COLO668 (cell line): ENCODE measurements at regions not wholly inside any gene's neighbourhood (a gene's known extent, or its start where the extent isn't known, plus 50 kb on each side); places are given as distances from the start of the nearest gene placed in this dataset.

Experiments
- DNase-seq: peaks from one replicate; lab custom pipeline; 2025; ENCODE audit not compliant: unreplicated experiment; lab: John Stamatoyannopoulos, UW

DNA sequence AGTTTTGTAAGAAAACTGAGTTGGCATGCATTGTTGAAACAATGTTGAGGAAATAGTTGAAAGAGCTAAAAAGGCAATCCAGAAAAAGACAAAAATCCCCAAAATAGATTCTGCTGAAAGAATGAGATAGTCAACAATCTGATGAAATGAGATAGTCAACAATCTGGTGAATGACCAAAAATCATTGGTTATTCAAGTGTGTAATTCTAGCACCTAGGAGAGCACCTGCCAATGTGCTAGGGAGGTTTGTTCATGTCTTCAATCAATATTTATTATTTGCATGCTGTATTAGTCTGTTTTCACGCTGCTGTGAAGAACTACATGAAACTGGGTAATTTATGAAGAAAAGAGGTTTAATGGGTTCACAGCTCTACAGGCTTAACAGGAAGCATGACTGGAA is 307.1 kb upstream of the HSF2 start:
- DNase-seq: no peak

DNA sequence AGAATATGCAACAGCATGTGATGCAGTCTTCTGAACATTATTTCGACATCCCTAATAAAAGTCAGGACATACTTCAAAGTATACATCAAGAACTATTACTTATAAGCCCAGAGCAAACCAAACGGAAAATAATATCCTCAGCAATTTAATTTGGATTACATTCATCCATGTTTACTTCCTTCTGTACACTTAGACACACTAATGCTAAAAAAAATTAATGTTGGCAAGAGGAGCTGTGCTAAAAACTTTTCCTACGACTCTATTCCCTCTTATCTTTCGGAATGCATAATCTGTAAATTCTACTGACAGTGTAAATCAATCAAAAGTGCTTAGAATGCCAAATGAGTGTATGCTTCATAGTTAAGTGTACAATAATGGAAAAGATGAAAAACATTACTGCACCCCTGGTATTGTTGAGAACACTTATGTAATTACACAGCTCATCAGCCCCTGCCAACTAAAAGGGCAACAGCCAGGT is 301.2 kb upstream of the HSF2 start:
- DNase-seq: no peak

GRCh38 chr6:122102026-122102425 is 297.4 kb upstream of the HSF2 start:
- no peak for DNase-seq

GRCh38 chr6:122107256-122107852 is 292.1 kb upstream of the HSF2 start:
- no peak for DNase-seq

- no peak for DNase-seq
These were observed 290.4 kb upstream of the HSF2 start for GRCh38 chr6:122109075-122109474.

GRCh38 chr6:122114717-122115116 is 284.7 kb upstream of the HSF2 start:
- DNase-seq: no peak

DNA sequence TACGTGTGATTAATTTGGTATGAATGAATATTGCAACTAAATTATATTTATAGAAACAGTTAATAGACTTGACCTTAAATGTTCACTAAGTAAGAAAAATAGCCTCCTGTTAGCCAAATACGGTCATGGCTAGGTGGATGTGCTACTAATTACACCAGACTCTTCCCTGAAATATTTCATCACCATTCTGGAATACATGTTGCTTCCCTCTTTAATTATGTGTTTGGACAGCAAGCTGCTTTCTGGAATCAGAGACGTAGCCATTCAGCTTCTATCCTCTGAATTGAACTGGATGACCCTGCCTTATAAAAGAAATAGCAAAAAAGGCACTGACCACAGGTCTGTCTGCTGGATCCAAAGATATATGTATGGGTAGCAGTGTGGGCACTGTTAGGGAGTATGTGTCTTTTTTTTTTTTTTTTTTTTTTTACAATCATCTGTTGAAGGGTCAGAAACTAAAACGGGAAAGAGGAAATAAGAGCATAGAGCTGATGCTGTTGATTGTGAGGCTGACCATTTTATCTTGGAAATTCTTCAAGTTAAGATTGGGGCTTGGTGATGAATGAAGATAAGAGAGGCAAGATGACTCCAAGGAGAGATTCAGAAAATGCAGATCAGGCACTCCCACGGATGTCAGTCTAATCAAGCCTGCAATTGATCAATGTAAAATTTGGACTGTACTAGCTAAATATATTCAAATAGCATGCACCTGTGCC is 283.2 kb upstream of the HSF2 start:
- no peak for DNase-seq

- DNase-seq: no peak
These were observed 282.4 kb upstream of the HSF2 start for GRCh38 chr6:122116835-122117627.

DNA sequence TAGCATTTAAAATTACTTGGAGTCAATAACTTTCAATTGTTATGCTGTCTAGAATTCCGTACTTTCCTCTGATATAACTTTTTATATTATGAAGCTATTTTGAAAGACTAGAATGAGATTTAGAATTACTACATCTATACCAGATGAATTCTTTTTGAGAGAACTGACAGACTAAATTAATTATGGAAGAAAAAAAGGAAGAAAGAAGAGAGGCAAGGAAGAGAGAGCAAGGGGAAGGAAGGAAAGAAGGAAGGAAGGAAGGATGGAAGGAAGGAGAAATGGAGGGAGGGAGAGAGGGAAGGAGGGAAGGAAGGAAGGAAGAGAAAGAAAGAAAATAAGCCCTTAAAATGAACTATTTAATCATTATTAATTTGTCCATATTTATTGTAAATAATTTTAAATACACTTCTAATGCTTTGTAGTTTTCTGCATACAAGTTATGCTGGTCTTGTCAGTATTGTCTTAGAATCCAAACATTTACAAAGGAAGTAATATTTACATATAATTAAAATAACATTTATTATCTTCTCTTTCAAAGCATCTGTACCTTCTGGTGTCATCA is 280.4 kb upstream of the HSF2 start:
- DNase-seq: no peak

GRCh38 chr6:122122202-122122601 is 277.2 kb upstream of the HSF2 start:
- DNase-seq: no peak

DNA sequence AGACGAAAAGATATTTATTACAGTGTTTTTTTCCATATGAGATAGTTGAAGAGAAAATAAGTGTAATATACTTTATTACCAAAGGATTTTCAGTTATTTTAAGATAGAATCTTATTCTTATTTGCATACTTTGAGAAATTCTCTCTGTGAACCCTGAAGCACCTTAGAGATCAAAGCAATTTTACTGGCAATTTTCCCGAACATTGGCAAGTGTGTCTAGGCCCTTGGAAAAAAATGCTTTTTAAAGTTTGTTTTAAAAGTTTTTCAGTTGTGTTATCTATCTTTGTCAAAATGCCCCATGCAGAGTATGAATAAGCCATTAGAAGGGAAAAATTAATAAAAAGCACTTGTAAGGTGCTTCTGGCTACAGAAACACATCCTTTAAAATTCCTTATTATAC is 276.8 kb upstream of the HSF2 start:
- DNase-seq: no peak

DNA sequence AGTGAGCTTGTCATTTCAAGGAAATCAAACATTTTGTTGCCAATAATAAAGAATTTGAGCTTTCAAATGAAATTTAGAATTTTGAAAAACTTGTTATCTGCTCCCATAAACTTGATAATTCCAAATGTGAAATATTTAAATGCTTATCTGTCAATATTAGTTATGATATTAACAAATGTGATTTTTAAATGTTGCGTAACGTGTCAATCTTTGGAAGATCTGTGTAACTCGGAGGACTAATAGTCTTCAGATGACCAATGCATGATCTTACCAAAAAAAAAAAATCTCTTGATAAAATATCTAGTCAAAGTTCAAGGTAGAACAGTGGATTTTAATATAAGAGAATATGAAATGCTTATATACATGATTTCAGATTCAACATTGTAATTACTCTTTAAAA is 274.5 kb upstream of the HSF2 start:
- DNase-seq: no peak

DNA sequence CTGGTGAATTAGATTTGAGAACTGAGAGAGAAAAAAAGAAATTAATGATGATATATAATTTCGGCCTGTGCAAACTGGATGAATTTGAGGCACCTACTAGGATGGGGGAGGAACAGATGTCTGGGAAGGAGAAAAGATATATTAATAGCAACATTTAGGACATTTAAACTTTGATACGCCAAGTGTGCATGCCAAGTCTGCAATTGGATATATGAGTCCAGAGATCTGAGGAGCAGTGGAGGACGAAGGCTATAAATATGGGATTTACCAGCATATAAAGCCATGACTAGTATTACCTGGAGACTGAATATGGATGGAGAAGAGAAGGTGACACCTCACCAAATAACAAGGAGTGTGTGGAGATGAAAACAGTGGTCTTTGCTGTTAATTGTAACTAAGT is 272.6 kb upstream of the HSF2 start:
- no peak for DNase-seq

GRCh38 chr6:122128445-122128844 is 271.0 kb upstream of the HSF2 start:
- no peak for DNase-seq

DNA sequence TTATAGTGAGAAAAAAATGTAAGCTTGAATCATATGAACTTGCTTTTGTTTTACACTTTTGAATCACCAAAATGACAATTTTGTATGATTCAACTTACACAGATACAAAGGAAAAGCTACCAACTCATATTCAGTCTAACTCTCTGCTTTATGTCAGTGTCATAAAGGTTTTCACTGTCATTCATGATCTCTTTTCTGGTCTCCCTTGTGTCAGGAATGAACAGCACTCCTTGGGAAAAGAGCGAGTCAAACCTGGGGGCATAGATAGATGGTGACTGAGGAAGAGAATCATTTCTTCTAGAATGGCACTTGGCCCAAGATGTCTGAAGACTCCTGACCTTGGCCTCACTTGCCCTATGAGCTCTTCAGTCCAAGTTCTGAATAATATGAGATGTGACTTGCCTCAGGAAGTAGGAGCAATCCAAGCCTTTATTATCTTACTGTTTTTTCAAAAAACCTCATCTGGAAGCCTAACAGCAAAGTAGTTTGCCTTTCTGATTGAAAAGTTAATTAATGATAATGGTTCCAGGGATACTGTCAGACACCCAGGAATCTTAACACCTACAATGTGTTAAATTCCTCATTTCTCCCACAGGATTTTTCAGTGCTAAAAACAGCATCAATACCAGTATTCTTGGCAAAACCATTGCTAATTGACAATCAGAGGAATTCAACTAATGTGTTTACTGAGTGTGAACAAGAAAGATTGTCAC is 270.0 kb upstream of the HSF2 start:
- DNase-seq: no peak

DNA sequence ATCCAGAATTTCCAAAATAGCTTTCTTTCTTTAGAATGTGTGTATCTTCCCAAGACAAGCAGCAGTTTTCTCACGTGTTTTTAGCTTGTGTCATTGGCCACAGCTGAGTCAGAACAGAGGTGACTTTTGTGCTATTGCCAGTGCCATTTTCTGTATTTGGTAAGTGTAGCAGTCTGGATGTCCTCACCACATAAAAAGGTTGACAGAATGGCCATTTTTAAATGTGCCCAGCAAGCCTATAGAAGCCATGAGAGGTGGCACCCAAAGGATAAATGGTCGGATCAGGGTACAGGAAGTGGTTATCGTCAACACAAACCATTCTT is 269.5 kb upstream of the HSF2 start:
- DNase-seq: no peak

- no peak for DNase-seq
These were observed 268.9 kb upstream of the HSF2 start for GRCh38 chr6:122130518-122130917.

DNA sequence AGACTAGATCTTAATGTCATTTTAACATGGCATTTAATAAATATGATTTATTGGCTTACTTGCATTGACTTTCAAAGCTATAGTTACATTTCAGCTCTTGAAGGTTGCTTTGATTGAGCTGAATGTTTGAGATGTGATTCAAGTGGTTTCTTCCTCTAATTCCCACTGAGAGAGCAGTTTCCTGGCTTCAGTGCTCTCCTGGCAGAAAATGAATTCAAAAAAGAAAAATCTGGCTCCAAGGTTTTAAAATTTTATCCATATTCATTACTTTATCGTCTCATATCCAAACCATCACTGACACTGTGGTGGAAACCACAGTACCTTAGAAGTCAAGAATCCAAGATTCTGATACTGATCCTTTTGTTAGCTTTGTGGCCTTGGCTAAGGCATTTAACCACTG is 263.1 kb upstream of the HSF2 start:
- DNase-seq: no peak

GRCh38 chr6:122140031-122140430 is 259.4 kb upstream of the HSF2 start:
- no peak for DNase-seq

DNA sequence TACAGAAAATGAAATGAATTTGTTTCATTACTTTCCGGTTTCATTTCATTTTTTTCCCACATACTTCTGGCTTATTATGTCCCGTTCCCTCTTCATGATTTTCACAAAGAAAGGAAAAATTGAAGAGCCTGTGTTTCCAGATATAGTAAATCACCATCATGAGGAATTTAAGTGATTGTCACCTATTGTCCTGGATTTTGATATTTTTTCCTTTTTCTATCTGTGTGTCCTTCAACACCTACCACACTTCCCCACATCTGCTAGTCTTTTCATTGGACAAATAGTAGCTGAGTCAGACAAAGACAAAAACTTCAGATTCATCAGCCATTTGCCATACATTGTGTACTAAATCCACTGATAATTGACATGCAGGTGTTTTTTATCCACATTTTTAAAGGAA is 258.2 kb upstream of the HSF2 start:
- DNase-seq: no peak

DNA sequence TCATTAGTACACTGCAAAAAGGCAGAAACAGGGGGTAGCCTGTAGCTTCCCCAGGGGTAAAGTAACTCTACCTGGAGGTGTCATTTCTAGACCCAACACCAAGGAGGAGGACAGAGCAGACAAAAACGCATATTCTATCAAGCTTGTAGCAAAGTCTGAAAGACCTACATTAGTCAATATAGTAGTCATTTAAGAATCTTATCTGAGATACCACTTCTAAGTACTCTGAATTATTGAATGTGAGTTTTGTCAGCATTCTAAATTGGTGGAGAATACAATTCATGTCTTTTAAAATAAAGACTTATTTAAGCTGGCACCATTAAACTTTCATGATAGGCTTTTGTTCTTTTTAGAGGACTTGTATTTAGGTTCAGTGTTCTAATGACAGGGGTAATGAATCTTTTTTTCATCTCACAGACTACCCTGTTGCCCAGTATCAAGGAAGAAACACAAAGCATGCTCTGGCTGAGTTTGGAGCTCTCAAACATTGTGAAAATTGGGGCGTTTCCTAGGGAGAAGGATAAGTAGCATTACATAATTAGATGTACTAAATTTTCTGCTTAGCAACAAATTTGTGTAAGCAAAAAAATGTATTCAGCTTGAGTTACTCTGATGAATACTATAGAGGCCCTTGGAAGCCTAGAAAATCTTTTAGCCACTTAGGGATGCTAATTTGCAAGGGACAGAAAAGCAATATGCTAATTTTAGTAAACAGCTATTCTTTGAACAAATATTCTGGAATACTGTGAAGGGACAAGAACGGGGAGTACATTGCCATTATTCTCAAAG is 255.4 kb upstream of the HSF2 start:
- no peak for DNase-seq
